ENCODE measurements at regions not wholly inside any gene's neighbourhood (a gene's known extent, or its start where the extent isn't known, plus 50 kb on each side); places are given as distances from the start of the nearest gene placed in this dataset.
"Not testable (repeated sequence)": the region's sequence is repeated elsewhere in the genome, so short reads cannot be mapped to it uniquely, and the experiment has no call there.

GRCh38 chr1:87398641-87399040 is 70.0 kb downstream of the LMO4 start:
- DNase-seq (ENCODE audit: insufficient read length, low spot score) (no peak), FAIRE-seq (no peak)

GRCh38 chr1:87399264-87399663 is 70.6 kb downstream of the LMO4 start:
- no peak for DNase-seq (ENCODE audit: insufficient read length, low spot score)
- no peak for FAIRE-seq

- DNase-seq (ENCODE audit: insufficient read length, low spot score) (no peak), FAIRE-seq (no peak)
These were observed 71.0 kb downstream of the LMO4 start for GRCh38 chr1:87399701-87400100.

DNA sequence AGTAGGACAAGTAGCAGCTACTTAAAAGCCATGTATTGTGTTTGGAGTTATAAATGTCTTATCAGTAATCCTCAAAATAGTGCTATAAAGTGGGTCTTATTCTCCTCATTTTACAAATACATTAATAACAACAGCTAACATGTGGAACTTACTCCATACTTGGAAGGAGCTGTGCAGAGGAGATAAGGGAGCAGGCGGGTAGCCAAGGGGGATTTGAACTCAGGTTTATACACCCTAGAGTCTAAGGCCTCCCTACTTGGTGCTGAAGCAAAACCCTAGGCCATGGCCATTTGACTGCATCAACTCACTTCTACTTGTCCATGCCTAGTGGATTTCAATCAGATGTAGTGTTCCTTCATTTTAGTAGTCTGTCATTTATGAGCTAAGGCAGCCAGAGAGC is 72.1 kb downstream of the LMO4 start:
- FAIRE-seq (no peak), DNase-seq (ENCODE audit: insufficient read length, low spot score) (no peak)

GRCh38 chr1:87402241-87403002 is 73.7 kb downstream of the LMO4 start:
- no peak for FAIRE-seq
- DNase-seq (ENCODE audit: insufficient read length, low spot score): no peak

DNA sequence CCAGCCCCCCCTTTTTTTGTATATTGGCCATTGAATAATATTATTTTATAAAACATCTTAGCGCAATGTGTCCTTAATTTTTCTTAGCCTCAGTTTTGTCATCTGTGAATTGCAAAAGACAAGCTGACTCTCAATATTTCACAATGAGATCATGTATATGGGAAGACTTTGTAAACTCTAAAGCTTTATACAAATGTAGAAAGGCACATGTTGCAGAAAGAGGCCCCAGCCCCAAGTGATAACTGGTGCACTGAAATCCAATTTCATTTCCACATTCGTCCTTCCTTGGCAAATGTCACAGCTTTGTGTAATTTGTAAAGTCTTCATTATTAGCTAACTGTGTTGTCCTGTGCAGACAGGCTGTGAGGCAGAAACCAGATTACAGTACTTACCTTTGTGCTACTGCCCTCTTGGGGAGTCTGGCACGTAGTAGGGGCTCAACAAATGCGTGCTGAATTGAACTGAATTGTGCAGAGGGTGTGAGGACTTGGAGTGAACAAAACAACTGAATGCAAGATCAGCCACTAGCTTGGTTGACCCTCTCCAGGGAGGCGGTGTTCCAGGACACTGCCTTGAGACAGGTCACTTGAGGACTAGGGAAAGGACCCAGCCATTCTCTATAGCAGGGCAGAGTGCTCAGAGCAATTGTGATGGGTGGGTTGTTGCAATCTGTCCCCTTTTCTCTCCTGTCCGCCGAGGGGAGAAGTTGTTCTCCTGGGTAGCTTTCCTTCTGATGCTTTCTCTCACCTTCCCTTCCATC is 74.6 kb downstream of the LMO4 start:
- DNase-seq (ENCODE audit: insufficient read length, low spot score): no peak
- FAIRE-seq: no peak

DNA sequence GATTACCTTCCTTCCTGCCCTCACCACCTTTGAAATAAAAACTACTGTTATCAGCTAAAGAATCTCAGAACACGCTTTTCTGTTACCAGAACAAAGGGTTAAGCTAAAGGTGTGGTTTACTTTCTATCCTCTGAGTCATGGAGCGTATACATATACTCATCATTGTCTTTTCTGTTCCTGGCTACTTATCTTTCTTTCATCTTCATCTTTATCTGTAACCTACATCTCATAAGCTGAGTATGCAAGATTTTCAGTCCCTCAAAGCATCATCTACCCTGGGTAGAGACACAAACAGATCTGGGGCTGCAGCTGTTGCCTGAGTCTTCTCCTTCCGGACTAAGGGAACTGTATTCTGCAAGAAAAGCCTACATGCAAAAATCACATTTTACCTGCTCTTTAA is 75.6 kb downstream of the LMO4 start:
- FAIRE-seq: no peak
- DNase-seq (ENCODE audit: insufficient read length, low spot score): no peak

GRCh38 chr1:87408665-87409248 is 80.1 kb downstream of the LMO4 start:
- FAIRE-seq: no peak
- DNase-seq (ENCODE audit: insufficient read length, low spot score): no peak

- FAIRE-seq: no peak
- no peak for DNase-seq (ENCODE audit: insufficient read length, low spot score)
These were observed 82.2 kb downstream of the LMO4 start for GRCh38 chr1:87410776-87411480.

- not testable (repeated sequence) for DNase-seq (ENCODE audit: insufficient read length, low spot score); FAIRE-seq
These were observed 85.2 kb downstream of the LMO4 start for GRCh38 chr1:87413846-87414245.

DNA sequence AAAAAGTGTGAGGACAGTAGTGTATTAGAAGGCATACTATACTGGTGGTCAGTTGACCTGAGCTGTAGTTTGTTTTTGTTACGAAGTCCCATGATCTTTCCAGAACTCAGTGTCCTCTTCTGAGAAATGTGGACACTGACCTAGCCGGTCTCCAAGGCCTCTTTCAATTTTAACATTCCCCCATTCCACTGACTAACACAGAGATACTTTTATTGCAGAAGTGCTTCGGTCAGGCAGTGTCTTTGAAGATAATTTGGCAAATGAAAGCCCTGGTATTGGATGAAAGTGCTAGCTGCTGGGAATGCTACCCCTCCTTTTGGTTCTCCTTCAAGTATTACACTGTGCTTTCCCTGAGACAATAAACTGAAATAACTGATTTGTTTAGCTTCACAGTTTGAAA is 89.4 kb downstream of the LMO4 start:
- no peak for FAIRE-seq
- no peak for DNase-seq (ENCODE audit: insufficient read length, low spot score)

GRCh38 chr1:87421809-87422208 is 93.1 kb downstream of the LMO4 start:
- FAIRE-seq (no peak), DNase-seq (ENCODE audit: insufficient read length, low spot score) (no peak)

DNA sequence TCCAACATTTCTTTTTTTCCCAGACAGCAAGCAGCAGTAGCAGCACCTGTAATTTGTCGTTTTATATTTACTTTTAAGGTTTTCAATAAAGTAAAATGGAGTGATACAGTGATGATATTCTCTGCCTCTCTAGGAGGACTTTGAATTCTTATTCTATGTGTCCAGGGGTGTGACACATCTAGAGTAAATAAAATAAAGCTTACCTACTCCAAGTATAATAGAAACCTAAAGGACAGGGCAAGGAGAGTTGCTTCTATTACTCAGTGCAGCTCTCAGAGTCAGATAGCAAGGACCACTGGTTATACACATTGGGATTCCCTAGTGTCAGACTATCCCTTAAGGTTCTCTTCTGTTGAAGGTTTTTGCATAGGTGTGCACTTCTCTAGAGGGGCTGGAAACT is 95.9 kb downstream of the LMO4 start:
- FAIRE-seq: no peak

DNA sequence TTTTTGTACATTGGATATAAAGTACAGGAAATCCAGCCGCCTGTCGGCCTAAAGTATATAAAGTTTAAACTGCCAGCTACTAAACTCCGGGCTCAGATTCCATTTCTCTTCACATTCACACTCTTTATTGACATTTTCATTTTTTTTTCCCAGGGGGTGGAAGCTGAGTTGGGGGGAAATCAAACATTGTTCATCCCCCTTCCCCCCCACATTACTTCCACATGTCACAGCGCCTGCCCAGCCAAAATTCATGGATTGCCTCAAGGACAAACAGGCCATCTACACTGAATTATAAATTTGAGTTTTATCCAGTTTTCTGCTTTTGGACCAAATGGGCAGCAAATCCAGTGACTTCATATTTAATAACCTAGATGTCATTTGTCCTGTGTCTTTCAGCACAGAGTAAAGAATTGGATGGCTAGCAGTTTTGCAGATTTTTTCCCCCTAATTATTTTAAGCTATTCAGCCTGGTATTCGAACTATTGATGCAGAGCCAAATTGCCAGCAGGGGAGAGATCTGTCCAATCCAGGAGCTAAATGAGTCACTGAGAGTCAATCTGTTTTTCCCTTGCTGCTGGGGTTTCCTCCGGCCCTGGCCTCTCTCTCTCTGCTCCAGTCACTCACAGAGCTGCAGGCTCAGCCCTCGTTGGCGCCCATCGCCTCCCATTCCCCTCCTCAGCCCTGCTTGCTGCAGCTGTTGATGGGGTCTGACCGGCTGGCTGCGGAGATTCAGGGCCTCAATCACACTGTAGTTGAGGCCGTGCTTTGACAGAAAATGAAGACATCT is 98.0 kb downstream of the LMO4 start:
- no peak for DNase-seq (ENCODE audit: insufficient read length, low spot score)
- FAIRE-seq: no peak

More for the DNA sequence above, 95.9 kb downstream of the LMO4 start:
- no peak for DNase-seq (ENCODE audit: insufficient read length, low spot score)

DNA sequence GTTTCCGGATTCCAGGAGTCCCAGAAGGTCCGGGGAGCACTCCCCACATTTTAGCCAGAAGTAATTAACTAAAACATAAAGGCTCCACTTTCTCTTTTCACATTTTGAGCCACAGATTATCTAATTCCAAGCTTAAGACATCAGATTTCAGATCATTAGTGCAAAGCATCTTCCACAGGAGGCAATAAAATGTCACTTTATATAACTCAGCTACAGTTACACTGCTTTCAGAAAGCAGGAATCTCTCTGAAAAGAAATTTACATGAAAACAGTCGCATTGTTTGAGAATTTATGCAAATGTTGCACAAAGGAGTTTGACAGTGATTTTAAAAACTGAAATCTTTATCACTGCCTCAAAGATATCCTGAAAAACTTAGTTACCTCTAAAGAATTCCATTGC is 99.7 kb downstream of the LMO4 start:
- no peak for DNase-seq (ENCODE audit: insufficient read length, low spot score)

GRCh38 chr1:87428883-87429282 is 100.2 kb downstream of the LMO4 start:
- FAIRE-seq (no peak), DNase-seq (ENCODE audit: insufficient read length, low spot score) (no peak)

More for the DNA sequence above, 99.7 kb downstream of the LMO4 start:
- no peak for FAIRE-seq

GRCh38 chr1:87432685-87433084 is 104.0 kb downstream of the LMO4 start:
- no peak for FAIRE-seq
- DNase-seq (ENCODE audit: insufficient read length, low spot score): no peak

DNA sequence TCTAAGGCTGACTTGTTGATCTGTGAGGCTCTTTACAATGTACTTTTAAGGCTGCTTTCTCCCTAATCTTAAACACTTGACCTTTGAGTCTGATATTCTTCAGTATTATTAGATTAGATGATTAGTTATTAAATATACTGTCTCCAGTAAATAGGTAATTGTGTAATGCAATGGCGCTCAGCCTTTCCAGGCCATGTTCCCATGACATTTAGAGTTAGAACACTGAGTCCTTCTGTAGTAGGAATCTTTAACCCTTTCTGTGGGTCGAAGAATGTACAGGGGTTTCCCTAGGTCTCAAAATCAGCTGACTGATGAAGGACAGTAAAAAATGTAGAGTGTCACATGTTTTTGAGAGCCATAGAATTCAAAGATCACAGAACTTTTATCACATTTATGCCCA is 104.4 kb downstream of the LMO4 start:
- not testable (repeated sequence) for DNase-seq (ENCODE audit: insufficient read length, low spot score); FAIRE-seq

DNA sequence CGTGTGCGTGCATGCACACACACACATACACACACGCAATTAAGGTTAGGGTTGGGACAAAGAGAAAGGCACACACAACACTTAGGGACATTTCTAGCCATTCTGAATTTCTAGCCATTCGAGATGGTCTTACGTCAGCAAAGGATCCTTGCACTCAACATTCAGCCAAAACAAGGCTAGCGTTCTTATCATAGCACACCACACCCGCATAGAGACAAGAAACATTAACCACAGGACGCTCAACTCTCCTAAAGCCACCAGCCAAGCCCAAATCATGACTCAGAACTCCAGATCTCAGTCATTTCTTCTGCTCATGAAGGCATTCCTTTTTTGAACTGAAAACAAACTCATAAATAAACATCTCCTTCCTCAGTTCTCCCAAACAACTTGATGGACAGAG is 106.8 kb downstream of the LMO4 start:
- FAIRE-seq: no peak

DNA sequence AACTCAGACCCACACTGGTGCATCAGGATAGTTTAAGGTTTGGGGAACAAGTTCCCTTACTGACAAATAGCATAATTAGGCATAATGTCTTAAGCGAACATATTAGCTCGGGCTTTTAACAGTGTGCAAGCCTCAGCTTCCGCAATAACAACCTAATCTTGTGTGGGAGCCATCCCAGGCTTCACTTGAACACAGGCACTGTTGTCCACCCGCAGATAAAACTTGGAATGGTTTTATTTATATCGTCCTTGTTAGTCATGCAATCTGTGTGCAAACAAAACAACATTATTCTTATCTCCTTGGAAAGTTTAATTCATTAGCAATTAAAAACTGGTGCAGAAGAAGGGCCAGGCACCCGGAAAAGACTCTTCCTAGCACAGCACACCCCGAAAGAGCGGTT is 107.4 kb downstream of the LMO4 start:
- not testable (repeated sequence) for DNase-seq (ENCODE audit: insufficient read length, low spot score); FAIRE-seq

More for the DNA sequence above, 106.8 kb downstream of the LMO4 start:
- no peak for DNase-seq (ENCODE audit: insufficient read length, low spot score)

All from HTR-8/SVneo (cell line).